Spleen (tissue), 7 donors: ENCODE measurements at regions not wholly inside any gene's neighbourhood (a gene's known extent, or its start where the extent isn't known, plus 50 kb on each side); places are given as distances from the start of the nearest gene placed in this dataset.

ENCODE experiments used
- CTCF ChIP-seq, 11 experiments: fragments of 200-600 bp in 7 of 11; fragments of 450-650 bp in 4 of 11; sonication (generic) in 4 of 11; IDR thresholded peaks in 8 of 11; conservative IDR thresholded peaks in 3 of 11; 1 replicate in 7 of 11; 2 replicates in 4 of 11; pipeline versions ENCODE4 v1.4.0 to v1.8.0; 2016 to 2021; ENCODE audit warnings: antibody characterized with exemption in 11 of 11, inconsistent platforms in 4 of 11, mild to moderate bottlenecking in 1 of 11
- POLR2A ChIP-seq, 3 donors: fragments of 450-650 bp; IDR thresholded peaks; one replicate each; pipeline ENCODE4 v1.5.1; 2017; ENCODE audit warnings: antibody characterized with exemption in 3 of 3, mild to moderate bottlenecking in 1 of 3
- donor health status: DM: no; HTN: no; CAD: no; lungs with moderate emphysema.
- donor health status: DM: no; HTN: no; CAD: no.
- donor health status: DM: no; HTN: no; CAD: no.

GRCh38 chr12:34106172-34106571, 83.9 kb downstream of the ALG10 start:
- TF ChIP-seq CTCF (IDR thresholded peaks at IDR 0.05 in 8 of 11, conservative IDR thresholded peaks at IDR 0.05 in 3 of 11) (no peak), POLR2A (IDR thresholded peaks at IDR 0.05) (no peak)
